ENCODE measurements at regions not wholly inside any gene's neighbourhood (a gene's known extent, or its start where the extent isn't known, plus 50 kb on each side); places are given as distances from the start of the nearest gene placed in this dataset.
"Not testable (repeated sequence)": the region's sequence is repeated elsewhere in the genome, so short reads cannot be mapped to it uniquely, and the experiment has no call there.

DNA sequence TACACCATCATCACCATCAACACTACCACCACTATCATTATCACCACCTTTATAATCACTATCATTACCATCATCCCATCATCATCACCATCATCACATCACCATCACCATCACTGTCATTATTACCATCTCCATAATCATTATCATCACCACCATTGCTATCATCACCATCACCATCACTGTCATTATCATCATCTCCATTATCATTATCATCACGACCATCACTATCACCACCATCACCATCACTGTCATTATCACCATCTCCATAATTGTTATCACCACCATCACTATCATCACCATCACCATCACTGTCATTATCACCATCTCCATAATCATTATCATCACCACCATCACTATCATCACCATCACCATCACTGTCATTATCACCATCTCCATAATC is 279.6 kb upstream of the HS6ST1 start:
- not testable (repeated sequence) for DNase-seq (ENCODE audit: low read depth)

DNA sequence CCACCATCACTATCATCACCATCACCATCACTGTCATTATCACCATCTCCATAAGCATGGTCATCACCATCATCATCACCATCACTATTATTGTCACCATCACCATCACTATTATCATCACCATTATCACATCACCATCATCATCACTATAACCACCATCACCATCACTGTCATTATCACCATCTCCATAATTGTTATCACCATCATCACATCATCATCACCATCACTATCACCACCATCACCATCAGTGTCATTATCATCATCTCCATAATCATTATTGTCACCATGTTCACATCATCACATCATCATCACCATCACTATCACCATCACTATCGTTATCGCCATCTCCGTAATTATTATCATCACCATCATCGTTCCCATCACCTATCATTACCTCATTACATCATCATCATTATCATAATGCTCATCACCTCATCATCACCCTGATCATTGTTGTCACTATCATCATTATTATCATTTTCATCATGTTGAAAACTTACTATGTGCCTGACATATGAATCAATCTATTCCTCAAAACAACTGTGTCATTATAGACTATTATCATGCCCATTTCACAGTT is 280.3 kb upstream of the HS6ST1 start:
- no peak for DNase-seq (ENCODE audit: low read depth)

GRCh38 chr2:128599700-128600099 is 281.0 kb upstream of the HS6ST1 start:
- no peak for DNase-seq (ENCODE audit: low read depth)

DNA sequence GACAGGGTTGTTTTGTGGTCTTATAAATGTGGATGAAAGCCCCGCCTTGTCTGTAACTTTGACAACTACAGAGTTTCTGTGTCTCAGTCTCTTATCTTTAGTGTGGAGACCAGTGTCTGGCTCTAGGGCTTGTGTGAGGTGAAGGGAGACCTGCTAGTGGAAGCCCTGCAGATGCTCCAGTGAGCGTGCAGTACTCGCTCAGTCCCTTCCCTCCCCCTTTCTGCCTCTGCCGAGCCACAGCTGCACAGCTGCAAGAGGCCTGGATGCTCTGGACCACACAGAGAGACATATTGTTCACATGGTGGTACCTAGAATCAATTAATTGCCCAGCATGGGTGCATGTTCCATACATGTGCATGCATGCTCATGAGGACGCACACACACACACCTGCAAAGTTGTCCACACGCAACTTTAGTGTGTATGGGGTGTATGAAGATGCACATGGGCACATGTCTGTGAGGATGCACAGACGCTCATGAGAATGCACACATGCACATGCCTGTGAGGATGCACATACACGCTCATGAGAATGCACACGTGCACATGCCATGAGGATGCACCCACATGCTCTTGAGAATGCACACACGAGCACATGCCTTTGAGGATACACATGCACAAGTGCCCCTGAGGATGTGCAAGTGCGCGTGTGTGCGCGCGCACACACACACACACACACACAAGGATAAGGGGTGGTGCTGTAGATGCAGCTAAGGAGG is 282.1 kb upstream of the HS6ST1 start:
- peak; percentile 45 for DNase-seq (ENCODE audit: low read depth)

GRCh38 chr2:128601298-128602037 is 282.8 kb upstream of the HS6ST1 start:
- DNase-seq (ENCODE audit: low read depth) = no peak

- no peak for DNase-seq (ENCODE audit: low read depth)
Observed at GRCh38 chr2:128602038-128602698, 283.5 kb upstream of the HS6ST1 start.

- DNase-seq (ENCODE audit: low read depth) = no peak
Observed at GRCh38 chr2:128602699-128603101, 284.0 kb upstream of the HS6ST1 start.

- DNase-seq (ENCODE audit: low read depth) = no peak
Observed at GRCh38 chr2:128603411-128603924, 284.8 kb upstream of the HS6ST1 start.

DNA sequence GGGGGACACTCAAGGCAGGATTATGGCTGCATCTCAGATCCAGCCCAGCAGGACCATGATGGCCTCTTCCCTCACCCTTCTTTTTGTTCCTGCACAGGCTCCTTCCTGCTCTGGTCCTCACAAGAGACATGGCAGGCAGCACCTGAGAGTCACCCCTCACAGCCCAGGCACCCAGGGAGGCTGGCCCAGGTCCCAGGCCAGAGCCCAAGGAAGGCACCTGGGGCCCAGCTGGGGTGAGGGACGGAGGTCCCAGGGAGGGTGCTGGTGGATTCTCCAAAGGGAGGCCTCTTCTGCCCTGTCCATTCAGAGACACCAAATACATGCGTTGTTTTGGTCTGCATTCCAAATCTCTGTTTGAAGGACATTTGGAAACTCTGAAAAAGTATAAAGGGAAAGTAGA is 285.4 kb upstream of the HS6ST1 start:
- DNase-seq (ENCODE audit: low read depth) = no peak

GRCh38 chr2:128604581-128604980 is 285.9 kb upstream of the HS6ST1 start:
- not testable (repeated sequence) for DNase-seq (ENCODE audit: low read depth)

DNA sequence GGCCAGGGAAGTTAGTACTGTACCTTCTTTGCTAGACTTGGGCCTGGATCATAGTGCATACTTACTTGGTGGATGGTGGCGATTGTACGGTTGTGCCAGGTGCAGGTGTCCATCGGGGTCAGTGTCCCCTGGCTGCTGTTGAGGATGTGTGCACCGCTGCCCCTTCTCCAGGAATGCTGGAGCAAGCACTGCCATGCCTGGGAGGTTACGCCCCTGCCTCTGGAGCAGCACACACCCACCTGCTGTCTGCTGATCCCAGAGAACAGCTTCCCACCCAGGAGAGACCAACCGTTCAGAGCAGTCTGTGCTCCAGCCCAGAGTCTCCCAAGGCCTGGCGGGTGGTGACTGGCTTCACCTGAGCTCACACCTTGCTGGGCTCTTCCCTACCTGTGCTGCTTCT is 286.8 kb upstream of the HS6ST1 start:
- DNase-seq (ENCODE audit: low read depth) = no peak

GRCh38 chr2:128605931-128606330 is 287.3 kb upstream of the HS6ST1 start:
- DNase-seq (ENCODE audit: low read depth) = no peak

DNA sequence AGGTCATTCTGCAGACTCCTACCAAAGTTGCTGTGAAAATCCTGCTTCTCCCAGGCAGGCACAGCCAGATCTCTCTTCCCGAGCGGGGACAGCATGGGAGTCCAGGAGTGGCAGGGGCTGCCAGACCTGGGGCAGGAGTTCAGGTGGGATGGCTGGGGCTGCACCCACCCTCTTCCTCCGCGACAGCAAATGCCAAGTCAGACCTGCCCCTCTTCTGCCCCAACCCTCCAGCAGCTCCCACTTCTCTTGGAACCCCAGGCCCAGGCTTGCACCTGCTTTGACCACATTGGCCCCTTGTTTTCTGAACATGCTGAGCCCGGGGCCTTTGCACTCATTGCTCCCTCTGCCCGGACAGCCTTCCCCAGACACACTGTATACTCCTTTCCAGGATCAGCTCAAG is 288.2 kb upstream of the HS6ST1 start:
- no peak for DNase-seq (ENCODE audit: low read depth)

DNA sequence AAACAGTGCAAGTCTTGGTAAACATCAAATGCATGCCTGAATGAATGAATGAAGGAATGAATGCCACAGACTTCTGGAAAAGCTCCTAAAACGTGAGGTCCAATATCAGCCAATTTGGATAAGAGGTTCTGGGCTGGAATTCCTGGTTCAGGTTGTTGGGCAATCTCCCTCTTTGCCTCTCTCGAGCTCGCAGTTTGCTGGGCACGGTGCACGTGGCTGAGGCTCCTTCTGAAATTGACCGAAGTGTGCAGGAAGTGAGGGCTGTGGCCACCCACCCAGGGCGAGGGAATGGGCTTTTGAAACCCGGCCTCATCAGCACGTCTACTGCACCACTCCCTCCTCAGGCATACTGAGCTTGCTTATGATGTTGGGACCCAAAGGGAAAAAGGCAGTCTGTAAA is 288.8 kb upstream of the HS6ST1 start:
- no peak for DNase-seq (ENCODE audit: low read depth)

DNA sequence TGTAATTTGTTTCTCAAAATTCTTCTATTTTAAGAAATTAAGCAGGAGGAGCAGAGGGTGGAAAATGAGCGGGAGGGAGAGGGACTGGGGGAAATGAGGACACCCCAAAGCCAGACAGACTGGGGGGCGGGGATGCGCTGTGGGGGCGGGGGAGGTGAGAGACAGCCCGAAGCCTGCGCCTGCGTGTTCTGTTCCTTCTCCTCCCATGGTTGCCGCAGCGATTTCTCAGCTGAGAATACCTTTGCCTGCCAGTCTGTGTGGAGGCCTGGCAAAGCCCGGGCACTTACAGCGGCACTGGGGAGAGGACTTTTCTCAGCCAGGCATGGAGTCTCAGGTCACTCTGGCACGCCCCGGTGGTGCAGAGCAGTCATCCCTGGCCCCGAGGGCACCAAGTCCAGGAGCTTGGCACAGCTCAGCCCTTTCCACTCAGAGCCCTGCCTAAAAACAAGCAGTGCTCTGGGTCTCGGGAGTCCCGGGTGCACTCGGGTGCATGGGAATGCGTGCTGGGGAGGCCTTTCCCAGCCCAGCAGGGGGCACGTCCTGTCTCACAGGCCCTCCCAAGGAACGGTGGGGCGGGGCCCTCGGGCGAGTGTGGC is 289.3 kb upstream of the HS6ST1 start:
- DNase-seq (ENCODE audit: low read depth) = no peak

DNA sequence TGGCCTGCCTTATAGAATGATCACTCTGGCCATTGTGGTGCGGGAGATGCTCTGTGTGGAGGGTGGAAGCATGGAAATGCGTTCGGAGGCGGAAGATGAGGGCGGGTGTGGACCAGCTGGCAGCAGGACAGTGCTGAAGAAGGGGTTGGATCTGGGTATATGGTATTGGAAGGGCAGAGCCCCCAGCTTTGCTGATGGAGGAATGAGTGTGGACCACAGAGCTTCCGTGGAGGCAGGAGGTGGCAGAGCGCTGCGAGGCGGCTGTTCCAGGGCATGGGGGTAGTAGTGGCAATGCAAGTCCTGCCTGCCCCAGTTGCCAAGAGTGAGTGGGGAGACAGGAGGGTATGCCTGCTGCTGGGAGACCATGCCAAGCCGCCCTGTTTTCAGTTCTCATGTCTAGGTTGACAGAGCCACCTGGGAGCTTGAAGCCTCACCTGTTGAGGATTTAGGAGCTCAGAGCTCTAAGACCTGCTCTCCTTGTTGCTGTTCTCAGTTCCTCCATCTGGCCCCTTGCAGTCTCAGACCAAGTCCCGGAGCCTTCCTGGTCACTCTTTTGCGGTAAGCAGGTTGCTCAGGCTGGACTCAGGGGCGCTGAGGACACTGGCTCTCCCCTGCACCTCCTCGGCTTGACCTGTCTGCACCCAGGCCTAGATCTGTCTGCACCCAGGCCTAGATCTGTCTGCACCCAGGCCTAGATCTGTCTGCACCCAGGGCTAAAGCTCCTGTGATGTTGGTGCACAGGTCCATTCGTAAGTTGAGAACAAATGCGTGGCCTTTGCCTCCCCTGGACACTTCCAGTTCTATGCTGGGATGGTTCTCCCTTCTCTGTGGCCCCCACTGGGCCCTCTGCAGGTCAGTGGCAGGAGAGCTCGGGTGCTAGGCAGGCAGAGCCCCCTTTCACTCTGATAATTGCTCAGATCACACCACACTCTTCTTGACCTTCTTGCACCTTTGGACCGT is 290.5 kb upstream of the HS6ST1 start:
- DNase-seq (ENCODE audit: low read depth) = no peak

GRCh38 chr2:128610496-128610895 is 291.8 kb upstream of the HS6ST1 start:
- DNase-seq (ENCODE audit: low read depth) = no peak

- DNase-seq (ENCODE audit: low read depth) = no peak
Observed at GRCh38 chr2:128611421-128612320, 293.0 kb upstream of the HS6ST1 start.

- DNase-seq (ENCODE audit: low read depth) = no peak
Observed at GRCh38 chr2:128612628-128613027, 294.0 kb upstream of the HS6ST1 start.

DNA sequence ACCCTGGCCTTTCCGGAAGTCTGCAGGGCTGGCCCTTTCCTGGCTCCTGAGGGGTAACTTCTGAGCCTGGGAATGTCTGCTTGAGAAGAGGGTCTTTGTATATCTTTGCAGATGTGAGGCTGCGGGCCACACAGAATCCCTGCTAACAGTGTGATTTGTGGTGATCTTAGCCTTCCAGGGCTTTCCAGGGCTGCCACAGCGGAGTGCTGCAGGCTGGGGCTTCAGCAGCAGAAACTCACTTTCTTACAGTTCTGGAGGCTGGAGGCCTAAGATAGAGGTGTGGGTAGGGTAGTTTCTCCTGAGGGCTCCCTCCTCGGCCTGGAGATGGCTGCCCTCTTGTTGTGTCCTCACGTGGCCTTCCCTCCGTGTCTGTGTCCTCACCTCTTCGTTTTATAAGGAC is 294.7 kb upstream of the HS6ST1 start:
- no peak for DNase-seq (ENCODE audit: low read depth)

Measured in amniotic epithelial cell (primary cell).